Body of pancreas (tissue), 4 donors: ENCODE measurements at regions not wholly inside any gene's neighbourhood (a gene's known extent, or its start where the extent isn't known, plus 50 kb on each side); places are given as distances from the start of the nearest gene placed in this dataset.

Experiments
- POLR2A ChIP-seq, 3 donors: fragments of 450-650 bp; IDR thresholded peaks; one replicate each; pipeline ENCODE4 v1.6.1; 2016; ENCODE audit warnings: antibody characterized with exemption in 3 of 3, mild to moderate bottlenecking in 2 of 3
- TF ChIP-seq, protein P1 (sequence below), 7 experiments: fragments of 450-650 bp in 4 of 7; fragments of 200-600 bp in 3 of 7; sonication (generic) in 3 of 7; IDR thresholded peaks; one replicate each; pipeline ENCODE4 v1.5.1; 2016 to 2019; ENCODE audit warnings: antibody characterized with exemption in 7 of 7

- TF ChIP-seq POLR2A (IDR thresholded peaks at IDR 0.05), result no peak
- TF ChIP-seq, protein P1, sequence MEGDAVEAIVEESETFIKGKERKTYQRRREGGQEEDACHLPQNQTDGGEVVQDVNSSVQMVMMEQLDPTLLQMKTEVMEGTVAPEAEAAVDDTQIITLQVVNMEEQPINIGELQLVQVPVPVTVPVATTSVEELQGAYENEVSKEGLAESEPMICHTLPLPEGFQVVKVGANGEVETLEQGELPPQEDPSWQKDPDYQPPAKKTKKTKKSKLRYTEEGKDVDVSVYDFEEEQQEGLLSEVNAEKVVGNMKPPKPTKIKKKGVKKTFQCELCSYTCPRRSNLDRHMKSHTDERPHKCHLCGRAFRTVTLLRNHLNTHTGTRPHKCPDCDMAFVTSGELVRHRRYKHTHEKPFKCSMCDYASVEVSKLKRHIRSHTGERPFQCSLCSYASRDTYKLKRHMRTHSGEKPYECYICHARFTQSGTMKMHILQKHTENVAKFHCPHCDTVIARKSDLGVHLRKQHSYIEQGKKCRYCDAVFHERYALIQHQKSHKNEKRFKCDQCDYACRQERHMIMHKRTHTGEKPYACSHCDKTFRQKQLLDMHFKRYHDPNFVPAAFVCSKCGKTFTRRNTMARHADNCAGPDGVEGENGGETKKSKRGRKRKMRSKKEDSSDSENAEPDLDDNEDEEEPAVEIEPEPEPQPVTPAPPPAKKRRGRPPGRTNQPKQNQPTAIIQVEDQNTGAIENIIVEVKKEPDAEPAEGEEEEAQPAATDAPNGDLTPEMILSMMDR (IDR thresholded peaks at IDR 0.05), result no peak
Observed at GRCh38 chr13:40341501-40341900, 324.9 kb downstream of the FOXO1 start.
